Hematopoietic multipotent progenitor cell treated with erythropoietin and hydrocortisone succinate and interleukin-3 and kit ligand, for 15 days (in vitro differentiated cells): ENCODE measurements at regions not wholly inside any gene's neighbourhood (a gene's known extent, or its start where the extent isn't known, plus 50 kb on each side); places are given as distances from the start of the nearest gene placed in this dataset.

Experiments used
- DNase-seq: peaks from one replicate; pipeline ENCODE4 v3.0.0-alpha.2; 2015; ENCODE audit warnings: low spot score

GRCh38 chr9:10674586-10674985 lies 61.8 kb upstream of the PTPRD start:
- no peak for DNase-seq

DNA sequence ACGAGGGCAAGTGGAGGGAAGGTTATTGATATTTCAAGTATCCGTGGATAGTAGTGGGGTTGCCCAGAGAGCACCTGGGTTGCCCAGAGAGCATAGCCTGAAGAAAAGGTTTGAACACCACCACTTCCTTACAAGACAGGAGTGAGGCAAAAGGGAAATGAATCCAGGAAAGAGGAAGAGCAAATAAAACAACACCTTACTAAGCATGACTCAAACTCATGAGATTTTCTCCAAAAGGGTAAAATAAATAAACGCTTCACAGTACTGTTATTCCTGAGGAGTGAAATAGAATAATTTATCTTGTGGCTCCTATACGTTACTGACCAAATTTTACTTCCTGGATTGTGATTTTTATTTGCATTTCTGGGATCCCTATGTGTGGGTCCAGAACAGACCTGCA lies 65.2 kb upstream of the PTPRD start:
- DNase-seq, result no peak

DNA sequence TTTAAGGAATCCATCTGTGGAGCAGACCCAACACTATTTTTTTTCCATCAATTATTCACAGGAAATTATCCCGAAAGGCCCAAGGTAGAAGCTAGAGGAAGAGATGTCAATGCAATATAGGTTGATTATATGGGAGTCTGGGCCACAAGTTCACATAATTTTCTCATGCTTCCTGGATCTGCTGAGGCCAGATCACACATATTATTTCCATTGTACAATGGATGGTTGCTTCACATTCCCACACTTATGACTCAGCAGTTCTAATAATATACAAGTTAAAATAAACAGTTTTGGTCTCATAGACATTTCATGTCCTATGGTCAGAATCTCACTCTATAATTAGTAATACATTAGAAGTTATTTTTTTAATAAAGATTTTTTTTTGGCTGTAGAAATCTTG lies 66.0 kb upstream of the PTPRD start:
- DNase-seq, result no peak

DNA sequence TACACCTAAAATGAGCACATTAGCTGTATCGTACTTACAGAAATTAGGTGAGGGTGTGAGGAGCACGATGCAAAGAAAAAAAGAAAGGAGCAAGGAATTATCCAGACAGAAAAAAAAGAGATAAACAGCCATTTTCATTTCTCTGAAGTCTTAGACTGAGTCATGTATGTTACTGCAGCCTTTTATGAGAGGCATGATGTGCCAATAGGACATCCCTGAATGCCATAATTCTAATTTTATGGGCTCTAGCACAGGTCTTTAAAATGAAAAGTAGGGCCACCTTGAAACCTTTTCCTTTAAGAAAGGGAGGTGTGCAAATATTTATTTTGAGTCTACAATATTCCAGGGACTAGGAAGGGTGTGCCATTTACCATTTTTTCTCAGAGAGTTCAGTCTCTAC lies 74.1 kb upstream of the PTPRD start:
- no peak for DNase-seq

DNA sequence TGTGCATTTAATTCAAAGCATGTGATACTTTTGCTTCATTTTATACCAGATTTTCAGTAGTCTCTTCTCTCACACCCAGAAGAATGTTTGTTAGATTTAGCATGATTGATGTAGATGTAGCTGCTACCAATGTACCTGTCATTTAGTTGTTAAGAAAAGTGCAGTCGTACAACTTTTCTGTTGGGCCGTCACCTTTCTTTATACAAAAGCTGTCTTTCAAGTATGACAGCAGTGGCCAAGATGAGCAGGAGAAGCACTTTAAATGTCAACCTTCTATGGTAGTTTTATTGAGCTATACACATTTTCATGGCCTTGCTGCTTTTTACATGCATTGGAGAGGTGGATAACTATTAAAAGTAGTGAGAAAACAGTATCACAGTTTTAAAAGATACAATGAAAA lies 77.7 kb upstream of the PTPRD start:
- no peak for DNase-seq

DNA sequence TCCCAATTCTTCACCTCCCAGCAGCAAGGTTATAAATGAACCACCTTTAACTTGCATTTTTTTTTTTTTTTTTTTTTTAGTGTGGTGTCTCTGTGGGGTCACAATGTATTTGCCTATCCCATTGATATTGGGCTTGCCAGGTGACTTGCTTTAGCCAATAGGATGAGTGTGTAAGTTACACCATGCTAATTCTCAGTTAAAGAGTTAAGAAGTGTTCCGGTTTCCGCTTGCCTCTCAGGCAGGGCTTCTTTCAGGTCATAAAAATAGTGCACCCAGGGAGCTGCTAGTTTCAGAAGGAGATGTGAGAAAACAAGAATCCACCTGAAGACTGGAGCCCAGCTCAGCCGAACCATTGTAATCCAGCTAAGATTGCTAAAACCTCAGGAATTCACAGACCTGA lies 84.2 kb upstream of the PTPRD start:
- no peak for DNase-seq

GRCh38 chr9:10700291-10700690 lies 87.5 kb upstream of the PTPRD start:
- no peak for DNase-seq

GRCh38 chr9:10700915-10701314 lies 88.1 kb upstream of the PTPRD start:
- no peak for DNase-seq

DNA sequence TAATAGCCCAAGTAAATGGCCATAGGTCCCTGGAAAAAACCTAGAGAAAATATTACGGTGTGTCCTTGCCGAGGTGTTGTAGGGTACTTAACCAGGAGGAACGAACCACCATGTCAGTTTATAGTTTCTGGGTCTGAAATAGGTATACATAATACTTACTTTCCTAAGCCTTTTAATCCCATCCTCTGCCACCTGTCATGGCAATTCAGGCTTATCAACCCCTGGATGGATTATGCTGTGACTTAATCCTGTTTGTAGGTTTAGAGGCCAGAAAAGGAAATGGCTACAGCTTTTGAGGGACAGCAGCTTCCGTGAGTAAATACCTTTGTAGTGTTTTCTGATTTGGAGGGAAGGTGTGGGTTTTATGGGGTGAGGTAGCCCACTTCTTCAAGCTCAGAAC lies 89.1 kb upstream of the PTPRD start:
- DNase-seq, result no peak

GRCh38 chr9:10703139-10703538 lies 90.3 kb upstream of the PTPRD start:
- DNase-seq, result no peak

- DNase-seq, result no peak
Observed at GRCh38 chr9:10704720-10705119, 91.9 kb upstream of the PTPRD start.

- DNase-seq, result no peak
Observed at GRCh38 chr9:10705383-10705782, 92.6 kb upstream of the PTPRD start.

DNA sequence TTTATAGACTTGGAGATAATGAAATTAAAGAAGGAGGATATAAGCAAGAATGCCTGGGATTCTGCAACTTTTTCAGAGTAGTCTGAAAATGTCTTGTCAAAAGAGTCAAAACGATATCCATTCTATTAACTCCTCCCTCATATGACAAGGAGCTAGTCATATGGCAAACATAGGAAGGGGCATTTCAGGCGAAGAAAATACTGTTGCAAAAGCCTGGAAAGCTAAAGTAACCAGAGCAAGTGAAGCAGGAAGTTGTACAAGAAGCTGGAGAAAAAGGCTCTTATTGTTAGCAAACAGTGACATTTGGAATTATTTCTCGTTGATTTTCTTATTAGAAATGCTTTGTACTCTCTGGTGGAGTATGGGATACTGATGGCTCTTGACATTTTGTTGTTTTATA lies 94.0 kb upstream of the PTPRD start:
- DNase-seq, result no peak

DNA sequence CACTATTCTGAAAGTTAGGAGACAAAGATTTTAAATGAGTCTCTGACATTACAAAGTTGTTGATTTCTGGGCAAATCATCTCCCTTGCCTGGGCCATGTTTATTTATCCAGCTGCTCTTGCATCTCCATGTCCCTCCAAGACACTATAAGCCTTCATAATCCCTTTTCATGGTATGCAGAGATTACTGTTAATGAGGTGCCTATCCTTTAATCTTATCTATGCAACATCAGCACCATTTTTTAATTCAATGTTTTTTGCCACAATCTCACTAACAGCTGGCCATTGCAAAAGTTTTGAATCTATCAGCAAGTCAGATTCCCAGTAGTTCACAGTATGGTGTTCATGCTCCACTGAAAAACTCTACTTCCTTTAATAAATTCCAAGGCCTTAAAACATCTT lies 108.5 kb upstream of the PTPRD start:
- DNase-seq, result no peak

DNA sequence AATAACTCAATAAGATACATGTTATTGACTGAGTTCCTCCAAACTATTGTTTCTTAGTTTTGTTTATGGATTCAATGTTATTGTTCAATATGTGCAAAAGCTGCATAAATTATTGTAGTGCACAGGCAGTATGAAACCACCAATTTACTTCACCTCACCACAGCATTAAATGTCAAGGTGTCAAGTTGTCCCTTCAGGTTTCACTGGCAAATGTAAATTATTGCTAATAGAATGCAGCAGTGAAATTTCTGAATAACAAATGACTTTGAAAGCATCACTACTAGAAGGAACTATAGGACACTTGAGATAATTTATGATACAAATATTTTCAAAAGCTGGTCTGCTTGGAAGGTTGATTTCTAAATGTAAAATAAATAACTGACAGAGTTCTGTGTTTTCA lies 116.4 kb upstream of the PTPRD start:
- DNase-seq, result no peak

- DNase-seq, result no peak
Observed at GRCh38 chr9:10744669-10745068, 131.9 kb upstream of the PTPRD start.

- DNase-seq, result no peak
Observed at GRCh38 chr9:10753474-10753873, 140.7 kb upstream of the PTPRD start.

DNA sequence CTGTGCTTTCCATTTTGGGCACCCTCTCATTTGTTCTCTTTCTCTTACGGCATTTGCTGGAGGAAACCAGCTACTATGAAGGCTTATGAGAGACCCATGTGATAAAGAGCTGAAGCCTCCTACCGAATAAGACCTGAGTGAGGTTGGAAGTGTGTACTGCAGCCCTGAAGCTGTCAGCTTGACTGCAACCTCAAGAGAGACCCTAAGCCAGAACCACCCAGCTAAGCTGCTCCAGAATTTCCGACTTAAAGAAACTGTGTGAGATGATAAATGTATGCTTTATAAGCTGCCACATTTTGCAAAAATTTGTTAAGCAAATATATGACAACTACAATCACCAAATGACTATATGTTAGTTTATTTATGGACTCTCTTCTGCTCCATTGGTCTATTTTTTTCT lies 151.7 kb upstream of the PTPRD start:
- no peak for DNase-seq

- DNase-seq, result no peak
Observed at GRCh38 chr9:10773136-10773535, 160.3 kb upstream of the PTPRD start.

DNA sequence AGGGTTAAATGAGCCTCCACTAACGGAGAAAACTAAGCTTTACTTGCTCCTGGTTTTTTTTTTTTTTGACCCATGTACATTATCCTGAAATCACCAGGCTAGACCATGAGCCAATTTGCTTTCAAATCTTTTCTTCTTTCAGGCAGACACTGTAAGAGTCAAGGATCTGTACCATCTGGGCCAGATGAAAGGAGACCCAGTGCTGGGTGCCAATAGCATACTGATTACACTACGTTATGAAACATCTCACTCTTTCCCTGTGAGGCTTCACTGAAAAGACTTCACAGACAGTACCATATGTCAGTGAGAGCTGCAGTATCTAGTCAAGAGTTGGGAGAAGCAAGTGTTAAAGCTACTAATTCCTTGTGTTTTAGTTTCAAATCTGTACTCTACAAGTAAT lies 161.2 kb upstream of the PTPRD start:
- DNase-seq, result no peak

- no peak for DNase-seq
Observed at GRCh38 chr9:10785255-10785654, 172.5 kb upstream of the PTPRD start.

GRCh38 chr9:10793306-10793705 lies 180.5 kb upstream of the PTPRD start:
- DNase-seq, result no peak

- no peak for DNase-seq
Observed at GRCh38 chr9:10804486-10804885, 191.7 kb upstream of the PTPRD start.

DNA sequence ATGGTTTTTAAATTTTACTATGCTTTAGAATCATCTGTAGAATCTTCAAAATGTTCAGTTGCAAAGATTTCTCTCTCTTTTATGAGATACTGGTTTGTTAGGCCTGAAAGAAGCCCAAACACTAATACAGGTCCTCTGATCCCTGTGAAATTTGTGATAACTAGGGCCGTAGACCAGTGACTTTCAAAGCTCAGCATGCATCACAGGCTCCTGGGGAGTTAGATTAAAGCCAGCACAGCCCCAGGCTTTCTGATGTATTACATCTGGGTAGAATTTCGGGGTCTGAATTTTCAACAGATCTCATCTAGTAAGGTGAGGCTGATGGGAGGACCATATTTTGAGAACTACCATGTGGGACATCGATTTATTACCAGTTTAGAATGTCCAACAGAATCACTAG lies 194.1 kb upstream of the PTPRD start:
- no peak for DNase-seq

DNA sequence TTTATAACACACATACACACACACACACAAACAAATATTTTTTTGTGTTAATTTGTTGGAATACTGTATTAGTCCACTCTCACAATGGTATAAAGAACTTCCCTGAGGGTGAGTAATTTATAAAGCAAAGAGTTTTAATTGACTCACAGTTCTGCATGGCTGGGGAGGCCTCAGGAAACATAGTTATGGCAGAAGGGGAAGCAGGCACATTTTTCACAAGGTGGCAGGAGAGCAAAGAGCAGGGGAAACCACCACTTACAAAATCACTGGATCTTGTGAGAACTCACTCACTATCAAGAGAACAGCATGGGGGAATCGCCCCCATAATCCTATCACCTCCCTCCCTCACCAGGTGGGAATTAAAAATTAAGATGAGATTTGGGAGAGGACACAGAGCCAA lies 205.4 kb upstream of the PTPRD start:
- no peak for DNase-seq
